K562 (cell line): ENCODE measurements at regions not wholly inside any gene's neighbourhood (a gene's known extent, or its start where the extent isn't known, plus 50 kb on each side); places are given as distances from the start of the nearest gene placed in this dataset.

ENCODE experiments used
- ATAC-seq: fragments of 200-7000 bp; cut with Tn5 transposase; 3 replicates; pipeline ENCODE4 v1.9.1; 2020; ENCODE audit warnings: moderate library complexity
- BruUV-seq: library from RNA; stranded (reverse); fragments of 400-500 nt; replicated peaks from 2 replicates; lab custom pipeline; 2021; lab: Mats Ljungman, UMichigan
- CTCF ChIA-PET: fragments of 300-600 bp; formaldehyde crosslinking; extraction: SDS; loops from one replicate; lab custom pipeline; 2021; ENCODE audit warnings: low intra/inter-chr PET ratio; lab: Yijun Ruan, JAX
- POLR2A ChIA-PET: fragments of 300-600, 350-650 bp; sonication (Branson Sonifier 250); formaldehyde crosslinking; extraction: SDS; loops from one replicate; lab custom pipeline; 2021; ENCODE audit warnings: antibody characterized with exemption, inconsistent platforms; lab: Yijun Ruan, JAX
- DNase-seq, 4 experiments: peaks; one replicate each; pipeline versions ENCODE4 v3.0.0 to v3.0.0-alpha.2; 2011 to 2018; ENCODE audit warnings: low spot score in 3 of 4, mixed read lengths in 3 of 4; ENCODE audit errors: extremely low read depth in 1 of 4
- FAIRE-seq: peaks from 2 replicates; lab custom pipeline; 2011; peaks lifted over from hg19 to GRCh38; lab: Jason Lieb, UNC
- H2AFZ ChIP-seq: 2 replicates; pipeline ENCODE4 v1.6.0; 2011; ENCODE audit warnings: low read depth, low read length, control low read depth, inconsistent platforms
- H3K27ac ChIP-seq: fragments of 200-600 bp; 3 replicates; pipeline ENCODE4 v1.8.0; 2011; ENCODE audit warnings: low read depth, mild to moderate bottlenecking, control low read depth, inconsistent platforms, low read length, moderate library complexity, mixed read lengths; ENCODE audit errors: extremely low read depth
- H3K27me3 ChIP-seq, 2 experiments: fragments of 300-600 bp in 1 of 2; 2 replicates in 1 of 2; 3 replicates in 1 of 2; pipeline versions ENCODE4 v1.6.0 to v1.8.0; 2011; ENCODE audit warnings: inconsistent platforms in 2 of 2, low read length in 2 of 2, mild to moderate bottlenecking in 1 of 2, mixed read lengths in 1 of 2, moderate library complexity in 1 of 2; ENCODE audit not compliant: control insufficient read depth in 2 of 2, insufficient read depth in 2 of 2
- H3K36me3 ChIP-seq: fragments of 300-600 bp; 3 replicates; pipeline ENCODE4 v1.8.0; 2011; ENCODE audit warnings: mild to moderate bottlenecking, low read length, inconsistent platforms; ENCODE audit not compliant: control insufficient read depth, insufficient read depth
- H3K4me1 ChIP-seq, 2 experiments: fragments of 200-600 bp in 1 of 2; replicated peaks in 1 of 2; 2 replicates in 1 of 2; 3 replicates in 1 of 2; pipeline versions ENCODE4 v1.5.1 to v1.8.0; 2011; ENCODE audit warnings: inconsistent platforms in 2 of 2, low read length in 2 of 2, mild to moderate bottlenecking in 1 of 2, mixed read lengths in 1 of 2, moderate library complexity in 1 of 2; ENCODE audit not compliant: control insufficient read depth in 2 of 2, insufficient read depth in 2 of 2
- H3K4me2 ChIP-seq: 2 replicates; pipeline ENCODE4 v1.6.1; 2011; ENCODE audit warnings: low read length, control low read depth, inconsistent platforms, mixed read lengths; ENCODE audit not compliant: insufficient read depth
- H3K4me3 ChIP-seq: fragments of 200-600 bp; sonication (generic), shearing (Covaris generic); 2 replicates; pipeline ENCODE4 v1.5.1; 2016; ENCODE audit warnings: control low read depth, inconsistent platforms
- H3K79me2 ChIP-seq: fragments of 200-600 bp; 3 replicates; pipeline ENCODE4 v1.8.0; 2011; ENCODE audit warnings: low read length, inconsistent platforms; ENCODE audit not compliant: control insufficient read depth, insufficient read depth
- H3K9ac ChIP-seq, 2 experiments: 2 replicates each; pipeline versions ENCODE4 v1.6.0 to v1.6.1; 2011; ENCODE audit warnings: low read depth in 2 of 2, low read length in 2 of 2, control low read depth in 1 of 2, inconsistent platforms in 1 of 2, mild to moderate bottlenecking in 1 of 2, mixed read lengths in 1 of 2; ENCODE audit not compliant: insufficient read depth in 1 of 2
- H3K9me1 ChIP-seq: one replicate; pipeline ENCODE4 v1.6.0; 2011; ENCODE audit warnings: inconsistent platforms, mild to moderate bottlenecking, low read length, moderate library complexity; ENCODE audit not compliant: control insufficient read depth, insufficient read depth
- H3K9me3 ChIP-seq: replicated peaks from 2 replicates; pipeline ENCODE4 v1.5.1; 2011; ENCODE audit warnings: low read depth, low read length, inconsistent platforms; ENCODE audit not compliant: control insufficient read depth, insufficient read depth
- H4K20me1 ChIP-seq: replicated peaks from 2 replicates; pipeline ENCODE4 v1.6.1; 2011; ENCODE audit warnings: low read length, inconsistent platforms, mixed read lengths; ENCODE audit not compliant: control insufficient read depth, insufficient read depth
- CBX3 ChIP-seq, 2 experiments: IDR thresholded peaks; 1 replicate in 1 of 2; 2 replicates in 1 of 2; pipeline ENCODE4 v1.6.1; 2012; ENCODE audit warnings: inconsistent platforms in 2 of 2, low read length in 2 of 2, borderline replicate concordance in 1 of 2, control low read depth in 1 of 2
- DEAF1 ChIP-seq: fragments of 450-650 bp; formaldehyde crosslinking; IDR thresholded peaks from 2 replicates; pipeline ENCODE4 v1.4.0; 2020; ENCODE audit warnings: mild to moderate bottlenecking, moderate library complexity
- GATAD2A ChIP-seq: fragments of 450-650 bp; IDR thresholded peaks from 2 replicates; pipeline ENCODE4 v1.6.1; 2017
- ILF3 ChIP-seq: fragments of 450-650 bp; IDR thresholded peaks from 2 replicates; pipeline ENCODE4 v1.6.1; 2018; ENCODE audit warnings: antibody characterized with exemption, mild to moderate bottlenecking, moderate library complexity, borderline replicate concordance
- KDM2B ChIP-seq: fragments of 250-450 bp; sonication (Bioruptor Pico); IDR thresholded peaks from 2 replicates; pipeline ENCODE4 v1.8.0; 2021; ENCODE audit warnings: mild to moderate bottlenecking, moderate library complexity
- MBD2 ChIP-seq: sonication (generic); IDR thresholded peaks from 2 replicates; pipeline ENCODE4 v1.6.1; 2016; ENCODE audit warnings: low read depth, borderline replicate concordance
- NELFE ChIP-seq: IDR thresholded peaks from 2 replicates; pipeline ENCODE4 v1.6.1; 2011; ENCODE audit warnings: mild to moderate bottlenecking; ENCODE audit not compliant: insufficient read depth, insufficient read length
- RAD51 ChIP-seq: fragments of 450-650 bp; IDR thresholded peaks from 2 replicates; pipeline ENCODE4 v1.7.1; 2016; ENCODE audit warnings: low read depth, mild to moderate bottlenecking, borderline replicate concordance
- SMARCE1 ChIP-seq: fragments of 450-650 bp; IDR thresholded peaks from 2 replicates; pipeline ENCODE4 v1.7.1; 2016; ENCODE audit warnings: mild to moderate bottlenecking
- SRSF7 ChIP-seq: fragments of 200-400 bp; formaldehyde crosslinking; optimal IDR thresholded peaks from 2 replicates; pipeline ENCODE3; 2017; ENCODE audit warnings: mild to moderate bottlenecking, low read depth, low read length
- TEAD1 ChIP-seq, 2 experiments: fragments of 450-650 bp in 1 of 2; sonication (generic) in 1 of 2; formaldehyde crosslinking; IDR thresholded peaks; 2 replicates each; pipeline versions ENCODE4 v1.4.0 to v1.8.0; 2020 to 2022; ENCODE audit warnings: mild to moderate bottlenecking in 2 of 2, missing genetic modification reagents in 1 of 2
- ZNF586 ChIP-seq: fragments of 450-650 bp; formaldehyde crosslinking; conservative IDR thresholded peaks from 2 replicates; pipeline ENCODE4 v1.4.0; 2020; ENCODE audit warnings: mild to moderate bottlenecking, moderate library complexity
- whole genome bisulfite sequencing: fragments of 100-300 bp; shearing (Covaris generic); methylation state at CpG from one replicate; pipeline ENCODE4 v1.1.6; 2016; ENCODE audit warnings: low coverage, mixed read lengths; ENCODE audit not compliant: insufficient coverage; ENCODE audit errors: missing lambda C conversion rate; 5-methylcytosine and 5-hydroxymethylcytosine counted together
- in situ Hi-C: fragments of 300-500 bp; cut with MboI; formaldehyde crosslinking; loops from 4 replicates; pipeline ENCODE4 v1.15.0; 2018; ENCODE audit warnings: inconsistent platforms, mixed read lengths
- intact Hi-C: fragments of 100-400 bp; cut with micrococcal nuclease; formaldehyde crosslinking; loops from 2 replicates; pipeline ENCODE4 v1.14.2; 2022

DNA sequence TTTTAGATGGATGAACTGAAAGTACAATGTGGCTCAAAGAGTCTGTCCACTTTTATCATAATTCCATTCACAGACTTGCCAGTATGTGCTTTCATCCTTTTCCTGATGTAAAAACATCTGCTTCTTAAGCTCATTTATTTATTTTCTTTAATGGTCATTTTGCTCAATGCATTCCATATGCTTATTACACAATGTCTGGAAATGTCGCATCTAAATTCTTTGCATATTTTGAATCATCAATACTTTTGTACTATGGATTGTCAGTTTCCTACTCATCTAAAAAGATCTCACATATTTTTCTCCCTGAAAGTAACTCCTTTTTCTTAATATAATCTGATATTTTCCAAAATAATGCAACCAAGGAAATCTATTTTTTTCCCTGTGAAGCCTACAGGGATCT is 1315.8 kb downstream of the EFNB2 start:
- in situ Hi-C loops (no loop called here), intact Hi-C loops (no loop called here)
- no peaks in the 10 kb centered on the region for H3K79me2 ChIP-seq
- DNase-seq (no peak), FAIRE-seq (no peak)
- POLR2A ChIA-PET, result no interaction called here
- TF ChIP-seq SRSF7, result no peak
- TF ChIP-seq, all 486 proteins: peak for 0
- H3K9ac ChIP-seq, result no peak overlapping the region
- CTCF ChIA-PET, result no interaction called here
- H2AFZ ChIP-seq, result no peak overlapping the region
- H3K36me3 ChIP-seq, result no peaks in the 10 kb centered on the region
- no peaks in the 10 kb centered on the region for H4K20me1 ChIP-seq
- H3K4me1 ChIP-seq, result no peaks in the 10 kb centered on the region
- H3K27me3 ChIP-seq, result no peaks in the 10 kb centered on the region
- no peak overlapping the region for H3K27ac ChIP-seq
- BruUV-seq, result no TSS peak
- WGBS, result 0% methylated on average over 1 of the region's 1 CpG
- H3K4me2 ChIP-seq, result no peak overlapping the region
- H3K9me1 ChIP-seq, result no peaks in the 10 kb centered on the region
- ATAC-seq, result no peak
- H3K9me3 ChIP-seq, result no peaks in the 10 kb centered on the region
- no peak overlapping the region for H3K4me3 ChIP-seq

DNA sequence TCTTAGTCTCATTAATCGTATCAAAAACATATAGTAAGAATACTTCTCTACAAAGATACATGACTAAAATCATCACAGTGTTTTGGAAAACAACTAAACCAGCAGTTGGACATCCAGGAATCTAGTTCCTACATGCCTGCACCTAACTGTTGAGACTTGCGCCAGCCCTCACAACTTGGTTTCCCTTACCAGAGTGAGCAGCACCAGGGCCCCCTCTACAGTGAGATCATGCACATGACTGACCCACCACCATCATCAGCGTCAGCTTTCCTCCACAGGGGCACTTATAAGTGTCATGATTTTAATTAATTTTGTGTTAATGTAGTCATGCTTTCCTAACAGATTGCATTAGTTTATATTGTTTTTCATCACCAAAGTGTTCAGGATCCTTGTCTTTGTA is 1322.0 kb downstream of the EFNB2 start:
- BruUV-seq, result no TSS peak
- H3K4me1 ChIP-seq, result no peaks in the 10 kb centered on the region
- in situ Hi-C loops (no loop called here), intact Hi-C loops (no loop called here)
- CTCF ChIA-PET, result no interaction called here
- FAIRE-seq (no peak), DNase-seq (no peak), ATAC-seq (no peak)
- TF ChIP-seq NELFE (no peak), DEAF1 (CRISPR knock-in tag) (no peak), RAD51 (no peak), ILF3 (no peak), MBD2 (no peak), ZNF586 (CRISPR knock-in tag) (no peak), SMARCE1 (no peak), GATAD2A (no peak), TEAD1 (CRISPR knock-in tag; IDR thresholded peaks at IDR 0.05) (no peak), KDM2B (no peak), CBX3 (IDR thresholded peaks at IDR 0.05; ENCODE audit: borderline replicate concordance in 1 of 2, low read length in 2 of 2) (no peak)
- WGBS, result 0% methylated on average over 2 of the region's 3 CpGs
- H3K4me3 ChIP-seq, result no peak overlapping the region
- H3K9me1 ChIP-seq, result no peaks in the 10 kb centered on the region
- H3K9ac ChIP-seq, result no peak overlapping the region
- no peak overlapping the region for H3K27ac ChIP-seq
- H3K9me3 ChIP-seq, result no peaks in the 10 kb centered on the region
- H3K4me2 ChIP-seq, result no peak overlapping the region
- H2AFZ ChIP-seq, result no peak overlapping the region
- H3K27me3 ChIP-seq, result no peaks in the 10 kb centered on the region
- no peaks in the 10 kb centered on the region for H3K79me2 ChIP-seq
- POLR2A ChIA-PET, result no interaction called here
- no peaks in the 10 kb centered on the region for H3K36me3 ChIP-seq
- no peaks in the 10 kb centered on the region for H4K20me1 ChIP-seq
